Epithelial cell of esophagus (primary cell): ENCODE measurements at regions not wholly inside any gene's neighbourhood (a gene's known extent, or its start where the extent isn't known, plus 50 kb on each side); places are given as distances from the start of the nearest gene placed in this dataset.
"Not testable (repeated sequence)": the region's sequence is repeated elsewhere in the genome, so short reads cannot be mapped to it uniquely, and the experiment has no call there.

ENCODE experiments used
- DNase-seq: peaks from one replicate; pipeline ENCODE4 v3.0.0; 2010; ENCODE audit warnings: low read depth
- H3K4me3 ChIP-seq: 2 replicates; pipeline ENCODE4 v1.5.1; 2011; ENCODE audit warnings: mild to moderate bottlenecking, low read length, control low read depth
- TF ChIP-seq, protein P1 (sequence below): IDR thresholded peaks from 2 replicates; pipeline ENCODE4 v1.5.1; 2011; ENCODE audit warnings: low read depth, mild to moderate bottlenecking, low read length, control low read depth, inconsistent platforms; ENCODE audit not compliant: insufficient read depth; ENCODE audit errors: missing control alignments

- no peak for DNase-seq
- TF ChIP-seq, protein P1, sequence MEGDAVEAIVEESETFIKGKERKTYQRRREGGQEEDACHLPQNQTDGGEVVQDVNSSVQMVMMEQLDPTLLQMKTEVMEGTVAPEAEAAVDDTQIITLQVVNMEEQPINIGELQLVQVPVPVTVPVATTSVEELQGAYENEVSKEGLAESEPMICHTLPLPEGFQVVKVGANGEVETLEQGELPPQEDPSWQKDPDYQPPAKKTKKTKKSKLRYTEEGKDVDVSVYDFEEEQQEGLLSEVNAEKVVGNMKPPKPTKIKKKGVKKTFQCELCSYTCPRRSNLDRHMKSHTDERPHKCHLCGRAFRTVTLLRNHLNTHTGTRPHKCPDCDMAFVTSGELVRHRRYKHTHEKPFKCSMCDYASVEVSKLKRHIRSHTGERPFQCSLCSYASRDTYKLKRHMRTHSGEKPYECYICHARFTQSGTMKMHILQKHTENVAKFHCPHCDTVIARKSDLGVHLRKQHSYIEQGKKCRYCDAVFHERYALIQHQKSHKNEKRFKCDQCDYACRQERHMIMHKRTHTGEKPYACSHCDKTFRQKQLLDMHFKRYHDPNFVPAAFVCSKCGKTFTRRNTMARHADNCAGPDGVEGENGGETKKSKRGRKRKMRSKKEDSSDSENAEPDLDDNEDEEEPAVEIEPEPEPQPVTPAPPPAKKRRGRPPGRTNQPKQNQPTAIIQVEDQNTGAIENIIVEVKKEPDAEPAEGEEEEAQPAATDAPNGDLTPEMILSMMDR = no peak
- H3K4me3 ChIP-seq = no peak overlapping the region
Observed at GRCh38 chr7:54188843-54189242, 353.3 kb upstream of the VSTM2A start.

GRCh38 chr7:54189330-54189729, 352.8 kb upstream of the VSTM2A start:
- TF ChIP-seq, protein P1 = no peak
- DNase-seq = no peak
- H3K4me3 ChIP-seq = no peak overlapping the region

DNA sequence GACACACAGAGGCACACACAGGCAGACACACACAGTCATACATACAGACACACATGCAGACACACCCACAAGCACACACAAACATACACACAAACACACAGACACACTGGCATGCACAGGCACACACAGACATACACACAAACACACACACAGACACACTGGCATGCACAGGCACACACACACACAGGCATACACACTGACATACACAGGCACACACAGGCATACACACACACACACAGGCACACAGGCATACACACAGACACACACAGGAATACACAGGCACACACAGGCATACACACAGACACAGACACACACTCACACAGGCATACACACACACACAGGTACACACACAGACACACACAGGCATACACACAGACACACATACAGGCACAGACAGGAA, 340.7 kb upstream of the VSTM2A start:
- TF ChIP-seq, protein P1 = no peak

DNA sequence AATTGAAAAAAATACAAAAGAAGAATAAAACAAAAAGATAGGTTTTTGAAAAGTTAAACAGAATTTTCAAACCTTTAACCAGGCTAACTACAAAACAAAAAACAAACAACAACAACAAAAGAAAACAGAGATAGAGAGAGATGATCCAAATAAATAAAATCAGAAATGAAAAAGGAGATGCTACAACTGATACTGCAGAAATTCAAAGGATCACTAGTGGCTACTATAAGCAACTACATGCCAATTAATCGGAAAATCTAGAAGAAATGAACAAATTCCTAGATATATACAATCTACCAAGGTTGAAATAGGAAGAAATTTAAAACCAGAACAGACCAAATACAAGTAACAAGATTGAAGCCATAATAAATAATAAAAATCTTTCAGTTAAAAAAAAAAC, 326.8 kb upstream of the VSTM2A start:
- no peak overlapping the region for H3K4me3 ChIP-seq
- TF ChIP-seq, protein P1 = no peak
- DNase-seq = no peak

More for the DNA sequence above, 340.7 kb upstream of the VSTM2A start:
- no peak overlapping the region for H3K4me3 ChIP-seq
- DNase-seq = no peak

- DNase-seq, H3K4me3 ChIP-seq: not testable (repeated sequence)
Observed at GRCh38 chr7:54226030-54226429, 316.1 kb upstream of the VSTM2A start.

- TF ChIP-seq, protein P1 = no peak
- DNase-seq = peak; percentile 22
- H3K4me3 ChIP-seq = no peak overlapping the region
Observed at GRCh38 chr7:54242776-54243175, 299.4 kb upstream of the VSTM2A start.

DNA sequence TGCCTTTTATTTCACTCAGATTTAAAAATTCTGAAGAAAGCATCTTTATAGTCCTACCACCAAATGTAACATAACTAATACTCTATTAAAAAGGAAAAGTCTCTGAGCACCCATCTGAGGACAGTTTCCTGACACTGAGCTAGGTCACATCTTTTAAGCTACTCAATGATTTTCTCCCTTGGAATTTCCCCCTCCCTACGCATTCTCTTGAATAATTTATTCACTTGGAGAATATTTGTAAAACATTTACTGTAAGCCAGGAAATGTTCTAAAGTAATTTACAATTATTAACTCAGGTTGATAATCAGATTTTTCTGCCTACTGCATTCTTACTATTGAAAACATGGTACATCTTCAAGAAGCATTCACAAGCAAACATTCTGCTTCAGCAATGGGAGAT, 297.2 kb upstream of the VSTM2A start:
- H3K4me3 ChIP-seq = no peak overlapping the region
- no peak for DNase-seq
- TF ChIP-seq, protein P1 = no peak

GRCh38 chr7:54249686-54250085, 292.5 kb upstream of the VSTM2A start:
- no peak overlapping the region for H3K4me3 ChIP-seq
- TF ChIP-seq, protein P1 = no peak
- no peak for DNase-seq
